Suppressor macrophage (primary cell): ENCODE measurements at regions not wholly inside any gene's neighbourhood (a gene's known extent, or its start where the extent isn't known, plus 50 kb on each side); places are given as distances from the start of the nearest gene placed in this dataset.

ENCODE experiments used
- DNase-seq, 4 experiments: peaks; one replicate each; pipeline ENCODE4 v3.0.0-alpha.2; 2020 to 2022

- DNase-seq = no peak
These were observed 51.9 kb upstream of the PTPRS start for GRCh38 chr19:5392486-5392885.

GRCh38 chr19:5393088-5393487, 52.5 kb upstream of the PTPRS start:
- no peak for DNase-seq

DNA sequence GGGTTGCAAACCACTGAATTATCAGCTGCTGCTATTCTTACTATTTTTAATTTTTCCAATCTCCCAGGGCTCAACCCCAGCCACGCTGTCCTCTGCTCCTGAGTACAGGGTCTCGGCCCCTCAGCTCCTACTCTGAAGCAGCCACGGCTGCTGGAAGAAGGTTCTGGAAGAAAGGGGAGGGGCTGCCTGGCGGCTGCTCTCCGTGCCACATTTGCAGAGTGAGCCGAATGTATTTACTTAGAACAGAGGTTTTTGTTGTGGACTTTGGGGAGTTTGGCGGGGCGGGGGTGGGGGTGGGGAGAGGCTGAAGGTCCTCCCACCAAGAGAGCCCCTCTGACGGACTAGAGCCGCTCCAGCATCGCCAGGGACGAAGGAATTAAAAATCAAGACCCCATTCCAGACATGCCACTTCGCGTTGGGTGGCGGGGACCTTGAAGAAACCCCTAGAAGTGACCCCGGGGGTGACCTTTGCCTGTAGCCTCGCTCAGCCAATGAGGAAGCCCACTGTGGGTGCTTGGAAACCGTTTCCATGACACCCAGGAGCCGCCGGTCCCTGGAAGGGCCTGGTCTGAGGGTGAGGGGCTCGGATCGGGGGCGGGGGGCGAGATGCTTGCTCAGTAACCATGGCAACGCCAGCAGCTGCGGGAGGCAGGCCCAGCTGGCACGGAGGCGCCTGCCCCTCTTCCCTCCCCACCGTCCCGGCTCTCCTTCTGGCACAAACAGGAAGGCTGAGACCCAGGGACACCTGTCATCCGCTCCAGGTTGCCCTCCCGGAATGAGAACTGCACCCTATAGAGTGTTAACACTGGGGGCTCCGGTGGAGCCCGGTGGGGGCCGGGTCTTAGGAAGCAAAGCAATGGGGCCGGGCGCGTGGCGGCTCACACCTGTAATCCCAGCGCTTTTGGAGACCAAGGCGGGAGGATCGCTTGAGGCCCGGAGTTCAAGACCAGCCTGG, 54.2 kb upstream of the PTPRS start:
- DNase-seq = no peak

DNA sequence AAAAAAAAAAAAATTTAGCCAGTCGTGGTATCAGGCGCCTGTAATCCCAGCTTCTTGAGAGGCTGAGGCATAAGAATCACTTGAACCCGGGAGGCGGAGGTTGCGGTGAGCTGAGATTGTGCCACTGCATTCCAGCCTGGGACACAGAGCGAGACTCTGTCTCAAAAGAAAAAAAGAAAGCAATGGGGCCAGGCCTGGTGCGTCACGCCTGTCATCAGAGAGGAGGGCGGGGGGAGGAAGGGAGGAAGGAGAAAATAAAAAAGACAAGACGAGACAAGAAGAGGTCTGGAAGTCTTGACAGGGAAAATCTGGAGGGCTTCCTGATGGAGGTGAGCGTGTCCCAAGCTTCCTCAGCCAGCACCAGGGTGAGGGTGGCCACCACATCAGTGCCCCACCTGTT, 54.9 kb upstream of the PTPRS start:
- DNase-seq = no peak

DNA sequence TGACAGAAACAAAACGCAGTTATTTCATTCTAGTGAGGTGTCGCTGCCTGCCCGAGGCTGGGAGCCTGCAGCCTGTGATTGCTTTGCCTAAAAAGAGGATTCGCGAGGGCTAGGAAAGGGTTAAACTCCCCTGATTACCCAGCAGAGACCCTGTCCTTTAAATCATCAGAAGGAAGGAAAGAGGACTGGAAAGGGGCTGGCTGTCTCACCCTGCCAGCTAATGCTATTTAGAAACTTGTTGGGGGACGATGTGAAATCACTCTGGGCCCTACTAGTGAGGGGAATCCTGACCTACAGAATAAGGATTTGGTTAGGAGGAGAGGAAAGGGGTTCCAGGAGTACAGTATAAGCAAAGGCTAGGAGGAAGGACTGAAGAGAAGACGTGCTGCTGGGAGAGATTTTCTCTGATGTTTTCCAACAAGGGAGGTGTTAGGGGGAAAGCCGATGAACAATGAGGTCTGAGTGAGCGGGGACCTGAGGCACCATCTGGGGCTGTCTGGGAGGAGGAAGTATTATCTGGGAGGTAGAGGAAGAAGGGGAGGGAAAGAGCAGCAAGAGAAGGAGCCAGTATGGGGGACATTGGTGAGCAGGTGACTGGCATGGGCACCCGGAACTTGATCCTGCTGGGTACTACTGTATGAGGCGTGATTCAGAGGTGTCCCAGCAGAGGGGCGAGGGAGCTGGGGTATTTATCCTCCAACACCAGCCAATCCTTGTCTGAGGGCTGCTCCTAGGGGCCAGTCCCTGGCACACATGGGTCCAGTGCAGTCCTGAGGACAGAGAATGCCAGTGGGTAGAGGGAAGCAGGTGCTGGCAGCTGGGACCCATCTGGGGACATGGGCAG, 55.7 kb upstream of the PTPRS start:
- DNase-seq = no peak

- no peak for DNase-seq
These were observed 56.4 kb upstream of the PTPRS start for GRCh38 chr19:5396963-5397362.

GRCh38 chr19:5397804-5398692, 57.2 kb upstream of the ZNRF4 start:
- DNase-seq = peak; percentile 12 to 63 (median 57)

DNA sequence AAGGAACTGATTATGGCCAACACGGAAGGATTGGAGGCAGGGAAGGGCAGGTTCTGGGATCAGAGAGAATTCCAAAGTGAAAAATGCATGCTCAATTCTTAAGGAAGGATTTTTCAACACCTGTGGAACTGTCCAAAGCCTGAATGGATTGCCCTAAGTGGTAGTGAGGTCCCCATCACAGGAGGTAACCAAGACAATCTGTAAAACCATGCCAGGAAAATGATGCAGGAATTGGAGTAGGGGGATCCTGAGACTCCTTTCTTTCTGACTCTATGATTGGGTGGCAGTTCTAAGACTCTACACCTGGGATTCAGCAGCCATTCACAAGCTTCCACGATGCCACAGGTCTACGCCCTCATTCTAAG, 56.5 kb upstream of the ZNRF4 start:
- DNase-seq = no peak

- peak; percentile 67 to 89 (median 78) for DNase-seq
These were observed 51.1 kb upstream of the ZNRF4 start for GRCh38 chr19:5403968-5404640.
